ENCODE measurements at regions not wholly inside any gene's neighbourhood (a gene's known extent, or its start where the extent isn't known, plus 50 kb on each side); places are given as distances from the start of the nearest gene placed in this dataset.

DNA sequence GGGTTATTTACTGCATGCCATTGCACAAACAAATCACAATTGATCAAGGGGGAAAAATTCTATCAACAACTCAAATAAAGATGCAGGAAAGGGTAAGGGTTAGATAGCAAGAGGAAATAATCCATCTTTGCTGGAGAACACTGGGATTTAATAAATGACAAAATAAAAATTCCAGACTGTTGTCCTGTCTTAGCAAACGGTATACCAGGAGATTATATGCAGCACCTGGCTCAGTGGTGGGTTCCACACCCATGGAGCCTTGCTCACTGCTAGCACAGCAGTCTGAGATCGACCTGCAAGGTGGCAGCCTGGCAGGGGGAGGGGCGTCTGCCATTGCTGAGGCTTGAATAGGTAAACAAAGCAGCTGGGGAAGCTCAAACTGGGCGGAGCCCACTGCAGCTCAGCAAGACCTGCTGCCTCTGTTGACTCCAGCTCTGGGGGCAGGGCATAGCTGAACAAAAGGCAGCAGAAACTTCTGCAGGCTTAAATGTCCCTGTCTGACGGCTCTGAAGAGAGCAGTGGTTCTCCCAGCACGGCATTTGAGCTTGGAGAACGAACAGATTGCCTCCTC is 296.5 kb upstream of the THSD7B start:
- DNase-seq (ENCODE audit: low spot score): no peak

DNA sequence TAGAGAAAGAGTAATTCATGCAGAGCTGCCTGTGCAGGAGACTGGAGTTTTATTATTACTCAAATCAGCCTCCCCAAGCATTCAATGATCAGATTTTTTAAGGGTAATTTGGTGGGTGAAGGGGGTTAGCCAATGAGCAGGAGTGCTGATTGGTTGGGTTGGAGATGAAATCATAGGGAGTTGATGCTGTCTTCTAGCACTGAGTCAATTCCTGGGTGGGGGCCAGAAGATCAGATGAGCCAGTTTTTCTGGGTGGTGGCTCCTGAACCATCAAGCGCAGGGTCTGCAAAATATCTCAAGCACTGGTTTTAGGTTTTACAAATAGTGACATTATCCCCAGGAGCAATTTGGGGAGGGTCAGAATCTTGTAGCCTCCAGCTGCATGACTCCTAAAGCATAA is 312.8 kb upstream of the THSD7B start:
- no peak for DNase-seq (ENCODE audit: low spot score)

- DNase-seq (ENCODE audit: low spot score): no peak
These were observed 316.2 kb upstream of the THSD7B start for GRCh38 chr2:136448986-136449780.

DNA sequence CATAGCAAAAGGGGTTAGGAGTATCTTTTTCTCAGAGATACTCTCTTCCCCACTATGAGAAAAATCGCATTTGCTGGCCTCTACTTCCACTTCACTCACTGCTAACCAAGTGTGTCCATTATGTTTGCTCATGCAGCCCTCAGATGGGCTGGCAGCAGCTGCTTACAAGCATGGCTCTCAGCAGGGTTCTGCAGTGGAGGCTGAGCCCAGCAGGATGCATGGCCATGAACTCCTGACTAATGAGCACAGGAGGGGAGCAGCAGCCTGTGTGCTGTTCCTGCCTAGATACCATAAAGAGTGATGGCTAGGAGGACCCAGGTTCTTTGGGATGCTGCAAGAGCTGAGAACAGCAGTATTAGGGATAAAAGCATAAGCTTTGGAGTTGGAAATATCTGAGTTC is 316.9 kb upstream of the THSD7B start:
- DNase-seq (ENCODE audit: low spot score): no peak

- DNase-seq (ENCODE audit: low spot score): no peak
These were observed 321.0 kb upstream of the THSD7B start for GRCh38 chr2:136444323-136444722.

- DNase-seq (ENCODE audit: low spot score): no peak
These were observed 321.7 kb upstream of the THSD7B start for GRCh38 chr2:136443661-136444060.

- DNase-seq (ENCODE audit: low spot score): no peak
These were observed 323.2 kb upstream of the THSD7B start for GRCh38 chr2:136441979-136442714.

DNA sequence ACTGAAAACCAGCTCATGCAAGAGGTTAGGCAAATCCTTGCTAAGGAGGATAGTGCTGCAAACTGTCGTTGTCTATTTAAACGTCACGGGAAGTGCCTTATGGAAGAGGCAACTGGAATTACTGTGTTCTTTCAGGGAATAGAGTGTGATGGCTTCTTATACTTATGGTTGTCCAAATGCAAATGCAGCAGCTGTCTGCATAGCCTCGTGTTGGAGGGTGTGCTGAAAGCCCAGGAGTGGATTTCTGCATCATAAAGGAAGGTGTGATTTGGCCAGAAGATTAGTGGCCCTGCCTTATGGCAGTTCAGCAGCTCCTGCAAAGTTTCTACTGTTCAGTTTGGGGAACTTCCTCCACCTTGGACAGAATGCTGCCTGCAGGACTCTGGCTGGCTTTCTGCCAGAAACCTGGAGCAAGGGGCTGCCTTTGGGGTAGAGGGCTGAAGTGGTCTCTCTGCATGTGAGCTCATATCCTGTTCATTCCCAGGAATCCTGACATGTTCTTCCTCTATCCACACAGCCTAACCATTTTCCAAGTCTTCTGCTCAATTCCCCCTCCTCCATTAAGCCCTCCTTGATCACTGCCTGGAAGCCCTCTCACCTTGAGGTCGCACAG is 321.2 kb upstream of the CXCR4 start:
- no peak for DNase-seq (ENCODE audit: low spot score)

GRCh38 chr2:136437461-136437860 is 319.5 kb upstream of the CXCR4 start:
- no peak for DNase-seq (ENCODE audit: low spot score)

DNA sequence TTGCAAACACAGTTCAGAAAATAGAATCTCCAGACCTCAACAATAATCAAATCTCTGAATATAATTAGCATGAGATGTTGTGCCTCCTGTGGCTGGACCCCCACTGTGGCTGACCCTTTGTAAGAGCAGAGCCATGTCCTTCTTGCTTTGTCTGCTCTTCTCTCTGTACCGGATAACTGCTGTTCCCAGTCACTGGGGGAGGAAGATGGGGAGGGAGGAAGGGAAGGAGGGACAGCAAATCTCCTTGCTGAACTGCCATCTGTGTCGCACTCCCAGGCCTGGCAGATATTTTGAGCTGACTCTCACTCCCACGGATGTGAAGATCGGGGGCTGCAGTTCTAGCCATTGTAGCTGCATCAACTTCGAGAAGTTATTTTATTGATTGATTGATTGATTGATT is 319.0 kb upstream of the CXCR4 start:
- DNase-seq (ENCODE audit: low spot score): no peak

DNA sequence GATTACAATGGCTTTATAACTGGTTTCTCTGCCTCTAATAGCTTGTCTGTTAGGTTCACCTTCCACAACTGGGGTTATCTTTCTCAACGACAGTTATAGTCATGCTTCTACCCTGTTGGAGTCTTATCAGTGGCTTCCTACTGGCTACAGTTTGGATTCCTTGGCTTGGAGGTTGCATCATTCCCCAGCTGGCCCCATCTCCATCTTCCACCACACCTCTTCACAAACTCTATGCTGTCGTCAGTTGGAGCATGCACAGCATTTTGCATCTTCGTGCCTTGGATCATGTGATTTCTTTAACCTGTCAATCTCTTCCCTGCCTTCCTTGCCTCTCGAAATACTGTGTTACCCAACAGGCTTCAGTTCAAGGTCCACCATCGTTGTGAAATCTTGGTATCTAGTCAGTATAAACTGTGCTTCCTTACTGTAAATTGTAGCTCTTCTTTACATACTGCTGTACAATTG is 316.3 kb upstream of the CXCR4 start:
- no peak for DNase-seq (ENCODE audit: low spot score)

DNA sequence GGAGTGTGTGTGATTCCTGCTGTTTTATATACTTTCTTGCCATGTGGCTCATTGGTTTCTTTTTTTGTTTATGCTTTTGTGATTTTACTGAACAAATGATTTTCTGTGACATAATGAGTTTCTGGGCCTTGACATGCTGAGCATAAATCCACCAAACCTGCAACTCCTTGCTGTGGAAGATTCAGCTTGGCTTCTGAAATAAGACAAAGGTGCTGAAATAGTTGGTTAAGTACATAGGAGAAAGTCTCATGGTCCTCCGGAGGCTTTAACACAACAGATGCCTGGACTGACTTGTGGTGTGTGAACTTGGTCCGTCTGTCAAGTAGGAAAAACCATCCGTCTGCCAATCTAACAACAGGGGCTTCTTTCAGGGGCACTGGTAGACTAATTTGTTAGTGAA is 315.3 kb upstream of the CXCR4 start:
- DNase-seq (ENCODE audit: low spot score): no peak

- DNase-seq (ENCODE audit: low spot score): no peak
These were observed 306.2 kb upstream of the CXCR4 start for GRCh38 chr2:136424112-136424511.

DNA sequence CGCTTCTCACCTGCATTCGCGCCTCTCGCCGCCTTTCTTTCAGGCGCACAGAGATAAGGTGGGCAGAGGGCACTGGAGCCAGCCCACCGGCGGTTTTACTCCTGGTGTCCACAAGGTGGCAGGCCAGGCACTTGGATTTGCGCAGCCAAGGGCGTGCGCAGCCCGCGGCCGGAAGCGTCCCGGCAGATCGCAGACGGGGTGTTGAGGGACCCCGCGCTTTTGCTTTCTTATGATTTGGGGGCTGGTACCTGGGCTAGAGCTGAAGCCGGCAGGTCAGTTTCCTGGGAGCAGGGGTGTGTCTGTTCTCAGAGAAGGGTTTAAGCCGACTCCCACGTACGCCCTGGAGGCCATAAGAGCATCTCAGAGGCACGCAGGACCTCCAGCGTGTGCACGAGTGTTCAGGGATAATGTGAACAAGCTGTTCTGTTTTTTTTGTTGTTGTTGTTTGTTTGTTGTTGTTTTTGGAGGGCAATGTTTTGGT is 305.6 kb upstream of the CXCR4 start:
- DNase-seq (ENCODE audit: low spot score): peak; percentile 67

DNA sequence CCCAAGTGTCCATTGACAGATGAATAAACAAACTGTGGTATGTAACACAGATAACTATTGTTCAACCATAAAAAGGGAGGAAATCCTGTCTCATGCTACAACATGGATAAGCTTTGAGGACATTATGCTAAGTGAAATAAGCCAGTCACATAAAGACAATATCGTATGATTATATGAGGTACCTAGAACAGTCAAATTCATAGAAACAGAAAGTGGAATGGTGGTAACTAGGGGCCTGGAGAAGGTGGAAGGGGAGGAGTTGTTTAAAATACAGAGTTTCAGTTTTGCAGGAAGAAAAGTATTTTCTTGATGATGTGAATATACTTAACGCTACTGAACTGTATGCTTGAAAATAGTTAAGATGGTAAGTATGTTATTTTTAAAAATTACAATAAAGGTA is 304.6 kb upstream of the CXCR4 start:
- DNase-seq (ENCODE audit: low spot score): no peak

DNA sequence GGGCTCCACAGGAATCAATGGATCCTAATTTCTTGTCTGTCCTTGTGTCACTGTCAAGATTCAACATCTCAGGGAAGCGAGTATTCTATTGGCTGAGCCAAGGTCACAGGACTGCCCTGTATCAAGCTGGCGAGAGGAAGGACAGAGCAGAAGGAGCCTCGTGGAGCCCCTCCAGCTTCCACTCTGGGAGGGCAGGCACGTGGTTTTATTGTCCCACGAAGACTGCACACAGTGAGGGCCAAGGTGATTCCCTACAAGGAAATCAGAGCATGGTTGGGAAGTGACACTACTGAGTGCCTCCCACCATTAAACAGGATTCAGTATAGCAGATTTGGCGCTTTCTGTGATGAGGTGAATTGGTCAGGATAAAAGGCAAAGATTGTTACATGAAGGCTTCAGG is 302.4 kb upstream of the CXCR4 start:
- DNase-seq (ENCODE audit: low spot score): no peak

GRCh38 chr2:136411946-136412345 is 294.0 kb upstream of the CXCR4 start:
- DNase-seq (ENCODE audit: low spot score): no peak

GRCh38 chr2:136410673-136411072 is 292.7 kb upstream of the CXCR4 start:
- no peak for DNase-seq (ENCODE audit: low spot score)

DNA sequence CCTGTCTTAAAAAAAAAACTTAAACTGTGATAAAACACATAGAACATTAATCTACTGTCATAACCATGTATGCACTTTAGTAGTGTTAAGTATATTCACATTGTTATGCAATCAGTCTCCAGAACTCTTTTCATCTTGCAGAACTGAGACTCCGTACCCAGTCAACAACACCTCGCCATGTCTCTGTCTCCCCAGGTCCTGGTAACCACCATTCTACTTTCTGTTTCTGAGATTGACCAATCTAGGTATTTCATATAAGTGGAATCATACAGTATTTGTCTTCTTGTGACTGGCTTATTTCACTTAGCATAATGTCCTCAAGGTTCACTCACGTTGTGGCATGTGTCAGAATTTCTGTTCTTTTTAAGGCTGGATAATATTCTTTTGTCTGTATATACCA is 290.8 kb upstream of the CXCR4 start:
- DNase-seq (ENCODE audit: low spot score): no peak

GRCh38 chr2:136407952-136408318 is 290.0 kb upstream of the CXCR4 start:
- no peak for DNase-seq (ENCODE audit: low spot score)

DNA sequence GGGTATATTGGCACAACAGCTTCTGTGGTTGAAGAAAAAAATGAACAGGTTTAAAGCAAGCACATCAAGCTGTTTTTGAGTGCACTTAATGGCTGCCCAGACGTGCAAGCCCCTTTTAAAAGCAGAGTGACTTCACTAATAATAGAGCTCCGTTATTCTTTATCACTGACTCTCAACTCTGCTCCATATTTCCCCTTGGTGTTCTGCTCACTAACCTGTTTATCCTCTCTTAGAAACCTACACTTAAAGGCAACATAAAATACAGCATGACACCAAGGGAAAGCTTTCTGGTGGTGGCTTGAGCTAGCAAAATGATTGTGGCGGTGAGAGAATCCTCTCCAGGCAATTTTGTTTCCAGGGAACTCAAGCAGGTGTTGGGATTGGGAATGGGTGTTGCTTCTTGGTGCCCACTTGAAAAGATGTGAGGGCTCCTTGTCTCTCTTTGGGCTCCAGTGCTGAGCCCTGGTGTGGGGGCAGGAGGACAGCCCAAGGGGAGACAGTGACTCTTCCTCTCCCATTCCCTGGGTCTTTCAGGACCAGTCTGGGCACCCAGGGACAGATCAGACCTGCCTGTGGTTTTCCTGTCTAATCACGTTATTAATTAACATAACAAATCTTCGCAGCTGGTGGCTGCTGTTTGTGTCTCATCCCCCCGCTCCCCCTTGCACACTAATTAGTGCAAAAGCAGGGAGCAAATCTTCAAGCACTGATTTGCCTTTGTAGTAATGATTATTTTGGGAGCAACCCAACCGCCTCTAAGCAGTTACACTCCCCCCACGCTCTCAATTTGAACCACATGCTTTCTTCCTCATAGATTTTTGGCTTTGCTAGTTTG is 289.4 kb upstream of the CXCR4 start:
- no peak for DNase-seq (ENCODE audit: low spot score)

Measured in umbilical cord (tissue), 1 donor.